ENCODE measurements at regions not wholly inside any gene's neighbourhood (a gene's known extent, or its start where the extent isn't known, plus 50 kb on each side); places are given as distances from the start of the nearest gene placed in this dataset.

DNA sequence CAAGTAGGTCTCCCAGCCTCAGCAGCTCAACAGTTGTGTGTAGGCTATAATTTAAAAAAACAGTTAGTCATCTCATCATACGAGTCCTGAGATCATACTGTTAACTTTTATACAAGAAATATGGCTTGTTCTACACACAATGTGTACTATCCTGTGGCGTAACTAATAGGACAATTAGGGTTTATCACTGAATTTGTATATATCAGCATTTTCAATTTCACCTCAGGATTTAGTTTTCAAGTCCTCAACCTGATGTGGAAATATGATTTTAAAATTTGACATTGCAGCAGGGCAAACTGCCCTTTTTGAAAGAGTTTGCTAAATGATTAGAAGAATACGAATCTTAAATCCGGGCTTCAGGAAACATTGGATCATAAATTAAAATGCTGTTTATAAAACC lies 237.2 kb upstream of the CTBP2 start:
- H3K4me3 ChIP-seq (ENCODE audit: low read depth, low read length) = no peak overlapping the region
- no peak for DNase-seq (ENCODE audit: low read depth)
- no peaks in the 10 kb centered on the region for H3K36me3 ChIP-seq (ENCODE audit: control insufficient read depth, insufficient read depth, low read length)
- H3K27me3 ChIP-seq (ENCODE audit: control insufficient read depth, insufficient read depth, low read length) = no peaks in the 10 kb centered on the region
- TF ChIP-seq, protein P1, sequence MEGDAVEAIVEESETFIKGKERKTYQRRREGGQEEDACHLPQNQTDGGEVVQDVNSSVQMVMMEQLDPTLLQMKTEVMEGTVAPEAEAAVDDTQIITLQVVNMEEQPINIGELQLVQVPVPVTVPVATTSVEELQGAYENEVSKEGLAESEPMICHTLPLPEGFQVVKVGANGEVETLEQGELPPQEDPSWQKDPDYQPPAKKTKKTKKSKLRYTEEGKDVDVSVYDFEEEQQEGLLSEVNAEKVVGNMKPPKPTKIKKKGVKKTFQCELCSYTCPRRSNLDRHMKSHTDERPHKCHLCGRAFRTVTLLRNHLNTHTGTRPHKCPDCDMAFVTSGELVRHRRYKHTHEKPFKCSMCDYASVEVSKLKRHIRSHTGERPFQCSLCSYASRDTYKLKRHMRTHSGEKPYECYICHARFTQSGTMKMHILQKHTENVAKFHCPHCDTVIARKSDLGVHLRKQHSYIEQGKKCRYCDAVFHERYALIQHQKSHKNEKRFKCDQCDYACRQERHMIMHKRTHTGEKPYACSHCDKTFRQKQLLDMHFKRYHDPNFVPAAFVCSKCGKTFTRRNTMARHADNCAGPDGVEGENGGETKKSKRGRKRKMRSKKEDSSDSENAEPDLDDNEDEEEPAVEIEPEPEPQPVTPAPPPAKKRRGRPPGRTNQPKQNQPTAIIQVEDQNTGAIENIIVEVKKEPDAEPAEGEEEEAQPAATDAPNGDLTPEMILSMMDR (IDR thresholded peaks at IDR 0.05; ENCODE audit: insufficient read depth, low read length, poor library complexity, severe bottlenecking) = no peak

DNA sequence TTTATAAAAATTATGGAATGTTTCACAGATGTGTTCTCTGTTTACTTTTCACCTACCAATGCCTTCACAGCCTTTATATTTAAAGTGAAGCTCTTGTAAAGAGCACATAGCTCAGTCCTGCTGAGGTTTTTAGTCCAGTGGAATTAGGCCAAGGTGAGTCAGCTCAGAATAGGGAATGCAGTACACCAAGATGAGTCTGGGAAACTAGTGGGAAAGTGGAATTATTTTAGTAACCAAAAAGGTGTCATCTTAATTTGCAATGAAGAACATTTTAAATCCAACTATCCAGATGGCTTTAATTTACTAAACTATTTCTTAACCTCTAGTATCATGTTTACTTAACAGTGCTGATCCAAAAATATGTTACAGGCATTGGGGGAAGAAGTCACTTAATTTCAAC lies 236.3 kb upstream of the CTBP2 start:
- H3K36me3 ChIP-seq (ENCODE audit: control insufficient read depth, insufficient read depth, low read length) = no peaks in the 10 kb centered on the region
- DNase-seq (ENCODE audit: low read depth) = no peak
- no peak overlapping the region for H3K4me3 ChIP-seq (ENCODE audit: low read depth, low read length)
- H3K27me3 ChIP-seq (ENCODE audit: control insufficient read depth, insufficient read depth, low read length) = no peaks in the 10 kb centered on the region
- TF ChIP-seq, protein P1 (IDR thresholded peaks at IDR 0.05; ENCODE audit: insufficient read depth, low read length, poor library complexity, severe bottlenecking) = no peak

GRCh38 chr10:125392609-125393008 lies 232.2 kb upstream of the CTBP2 start:
- DNase-seq (ENCODE audit: low read depth) = no peak
- TF ChIP-seq, protein P1 (IDR thresholded peaks at IDR 0.05; ENCODE audit: insufficient read depth, low read length, poor library complexity, severe bottlenecking) = no peak

GRCh38 chr10:125392154-125392553 lies 231.8 kb upstream of the CTBP2 start:
- H3K27me3 ChIP-seq (ENCODE audit: control insufficient read depth, insufficient read depth, low read length) = no peaks in the 10 kb centered on the region
- DNase-seq (ENCODE audit: low read depth) = no peak
- no peak overlapping the region for H3K4me3 ChIP-seq (ENCODE audit: low read depth, low read length)
- H3K36me3 ChIP-seq (ENCODE audit: control insufficient read depth, insufficient read depth, low read length) = no peaks in the 10 kb centered on the region
- TF ChIP-seq, protein P1 (IDR thresholded peaks at IDR 0.05; ENCODE audit: insufficient read depth, low read length, poor library complexity, severe bottlenecking) = no peak

More at GRCh38 chr10:125392609-125393008, 232.2 kb upstream of the CTBP2 start:
- H3K36me3 ChIP-seq (ENCODE audit: control insufficient read depth, insufficient read depth, low read length) = no peaks in the 10 kb centered on the region
- H3K4me3 ChIP-seq (ENCODE audit: low read depth, low read length) = no peak overlapping the region
- H3K27me3 ChIP-seq (ENCODE audit: control insufficient read depth, insufficient read depth, low read length) = no peaks in the 10 kb centered on the region

DNA sequence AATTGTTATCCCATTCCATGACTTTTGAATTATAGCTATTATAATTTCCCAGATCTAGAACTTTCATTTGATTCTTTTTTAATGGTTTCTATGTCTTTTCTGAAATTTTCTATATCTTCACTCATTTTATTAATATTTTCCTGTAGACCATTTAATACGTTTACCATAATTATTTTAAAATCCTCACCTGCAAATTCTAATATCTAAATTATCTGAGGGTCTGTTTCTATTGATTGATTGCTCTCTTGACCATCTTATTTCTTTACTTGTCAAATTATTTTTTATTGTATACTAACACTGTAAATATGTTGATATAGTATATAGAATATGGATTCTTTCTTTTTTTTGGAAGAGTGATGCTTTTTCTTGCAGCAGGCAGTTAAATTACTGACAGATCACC lies 229.3 kb upstream of the CTBP2 start:
- no peak for DNase-seq (ENCODE audit: low read depth)
- no peaks in the 10 kb centered on the region for H3K36me3 ChIP-seq (ENCODE audit: control insufficient read depth, insufficient read depth, low read length)
- H3K4me3 ChIP-seq (ENCODE audit: low read depth, low read length) = no peak overlapping the region
- H3K27me3 ChIP-seq (ENCODE audit: control insufficient read depth, insufficient read depth, low read length) = no peaks in the 10 kb centered on the region
- TF ChIP-seq, protein P1 (IDR thresholded peaks at IDR 0.05; ENCODE audit: insufficient read depth, low read length, poor library complexity, severe bottlenecking) = no peak

DNA sequence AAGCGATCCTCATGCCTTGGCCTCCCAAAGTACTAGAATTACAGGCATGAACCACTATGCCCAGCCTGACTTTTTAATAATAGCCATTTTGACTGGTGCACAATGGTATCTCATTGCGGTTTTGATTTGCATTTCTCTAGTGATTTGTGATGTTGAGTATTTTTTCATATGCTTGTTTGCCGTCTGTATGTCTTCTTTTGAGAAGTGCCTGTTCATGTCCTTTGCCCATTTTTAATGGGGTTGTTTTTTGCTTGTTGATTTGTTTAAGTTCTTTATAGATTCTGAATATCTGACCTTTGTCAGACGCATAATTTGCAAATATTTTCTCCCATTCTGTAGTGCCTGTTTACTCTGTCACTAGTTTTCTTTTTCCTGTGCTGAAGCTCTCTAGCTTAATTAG lies 219.2 kb upstream of the CTBP2 start:
- TF ChIP-seq, protein P1 (IDR thresholded peaks at IDR 0.05; ENCODE audit: insufficient read depth, low read length, poor library complexity, severe bottlenecking) = no peak

More for the DNA sequence above, 219.2 kb upstream of the CTBP2 start:
- no peak for DNase-seq (ENCODE audit: low read depth)
- Histone ChIP-seq H3K4me3 (ENCODE audit: low read depth, low read length) (no peak overlapping the region), H3K27me3 (ENCODE audit: control insufficient read depth, insufficient read depth, low read length) (no peaks in the 10 kb centered on the region), H3K36me3 (ENCODE audit: control insufficient read depth, insufficient read depth, low read length) (no peaks in the 10 kb centered on the region)

All from kidney epithelial cell (primary cell).